H1 (cell line): ENCODE measurements at regions not wholly inside any gene's neighbourhood (a gene's known extent, or its start where the extent isn't known, plus 50 kb on each side); places are given as distances from the start of the nearest gene placed in this dataset.

ENCODE experiments used
- CTCF ChIA-PET: fragments of 300-600 bp; sonication (Branson Sonifier 250); formaldehyde crosslinking; loops from one replicate; lab custom pipeline; 2021; ENCODE audit not compliant: partially characterized antibody; lab: Charles Lee
- POLR2A ChIA-PET: fragments of 300-600 bp; sonication (Branson Sonifier 250); formaldehyde crosslinking; loops from one replicate; lab custom pipeline; 2021; ENCODE audit warnings: inconsistent platforms; ENCODE audit not compliant: partially characterized antibody; lab: Charles Lee
- DNase-seq, 2 experiments: peaks; one replicate each; pipeline versions ENCODE4 v3.0.0 to v3.0.0-alpha.2; 2010 to 2022; ENCODE audit warnings: low spot score in 2 of 2, low read depth in 1 of 2, mixed read lengths in 1 of 2
- FAIRE-seq: peaks from 2 replicates; lab custom pipeline; 2011; peaks lifted over from hg19 to GRCh38; lab: Jason Lieb, UNC
- H2AFZ ChIP-seq: 2 replicates; pipeline ENCODE4 v1.8.1; 2012; ENCODE audit warnings: low read length, inconsistent platforms
- H2AK5ac ChIP-seq: 2 replicates; pipeline ENCODE4 v1.6.1; 2013; ENCODE audit warnings: low read depth, low read length
- H2BK120ac ChIP-seq: replicated peaks from 2 replicates; pipeline ENCODE3; 2013; ENCODE audit warnings: low read depth, low read length, inconsistent platforms
- H2BK12ac ChIP-seq: 2 replicates; pipeline ENCODE4 v1.6.1; 2013; ENCODE audit warnings: low read depth, low read length
- H2BK15ac ChIP-seq: 2 replicates; pipeline ENCODE4 v1.6.1; 2013; ENCODE audit warnings: low read length
- H2BK20ac ChIP-seq: 2 replicates; pipeline ENCODE4 v1.6.1; 2013; ENCODE audit warnings: low read length
- H2BK5ac ChIP-seq: 2 replicates; pipeline ENCODE4 v1.6.1; 2013; ENCODE audit warnings: low read depth, low read length
- H3K14ac ChIP-seq: 2 replicates; pipeline ENCODE4 v1.6.1; 2013; ENCODE audit warnings: inconsistent platforms; ENCODE audit not compliant: insufficient read length
- H3K18ac ChIP-seq: 2 replicates; pipeline ENCODE4 v1.6.1; 2013; ENCODE audit warnings: low read length; ENCODE audit errors: extremely low read depth
- H3K23ac ChIP-seq: 2 replicates; pipeline ENCODE4 v1.6.1; 2013; ENCODE audit warnings: inconsistent platforms; ENCODE audit not compliant: insufficient read length
- H3K23me2 ChIP-seq: 2 replicates; pipeline ENCODE4 v1.6.1; 2013; ENCODE audit warnings: low read depth, low read length
- H3K27ac ChIP-seq: 2 replicates; pipeline ENCODE4 v1.6.1; 2011; ENCODE audit warnings: low read depth, low read length, inconsistent platforms
- H3K27me3 ChIP-seq, 4 experiments: replicated peaks in 1 of 4; 1 replicate in 1 of 4; 2 replicates in 3 of 4; pipeline versions ENCODE4 v1.6.1 to v1.8.1; 2011 to 2013; ENCODE audit warnings: low read length in 3 of 4, mild to moderate bottlenecking in 3 of 4, inconsistent platforms in 2 of 4, mixed read lengths in 2 of 4, moderate library complexity in 1 of 4; ENCODE audit not compliant: control insufficient read depth in 3 of 4, insufficient read depth in 3 of 4; ENCODE audit errors: extremely low read depth in 1 of 4
- H3K36me3 ChIP-seq, 4 experiments: 2 replicates each; pipeline versions ENCODE4 v1.6.1 to v1.8.1; 2011 to 2013; ENCODE audit warnings: mild to moderate bottlenecking in 4 of 4, low read length in 3 of 4, moderate library complexity in 2 of 4, control low read depth in 1 of 4, inconsistent platforms in 1 of 4; ENCODE audit not compliant: insufficient read depth in 4 of 4, control insufficient read depth in 2 of 4
- H3K4ac ChIP-seq: replicated peaks from 2 replicates; pipeline ENCODE3; 2013; ENCODE audit warnings: low read length, low read depth, mixed read lengths, inconsistent platforms; ENCODE audit not compliant: insufficient read length
- H3K4me1 ChIP-seq, 4 experiments: replicated peaks in 1 of 4; 1 replicate in 1 of 4; 2 replicates in 3 of 4; pipeline versions ENCODE4 v1.6.1 to v1.8.1; 2011 to 2013; ENCODE audit warnings: low read length in 3 of 4, inconsistent platforms in 2 of 4, mixed read lengths in 1 of 4; ENCODE audit not compliant: insufficient read depth in 4 of 4, control insufficient read depth in 3 of 4
- H3K4me2 ChIP-seq, 2 experiments: 2 replicates each; pipeline versions ENCODE4 v1.6.1 to v1.8.1; 2011 to 2013; ENCODE audit warnings: low read depth in 2 of 2, low read length in 2 of 2, control low read depth in 1 of 2, inconsistent platforms in 1 of 2, mild to moderate bottlenecking in 1 of 2; ENCODE audit not compliant: insufficient read depth in 1 of 2
- H3K4me3 ChIP-seq, 4 experiments: fragments of 200-600, 300-600 bp in 1 of 4; sonication (generic), shearing (Covaris generic), sonication (Bioruptor Twin) in 1 of 4; 2 replicates each; pipeline versions ENCODE4 v1.5.1 to v1.8.1; 2011 to 2016; ENCODE audit warnings: low read length in 4 of 4, low read depth in 3 of 4, control low read depth in 2 of 4, inconsistent platforms in 2 of 4, mild to moderate bottlenecking in 2 of 4, mixed read lengths in 1 of 4, moderate library complexity in 1 of 4; ENCODE audit not compliant: insufficient read depth in 2 of 4; ENCODE audit errors: extremely low read depth in 1 of 4
- H3K56ac ChIP-seq: replicated peaks from 2 replicates; pipeline ENCODE3; 2013; ENCODE audit warnings: low read depth, mild to moderate bottlenecking, mixed read lengths, low read length, inconsistent platforms; ENCODE audit not compliant: insufficient read length
- H3K79me1 ChIP-seq: 2 replicates; pipeline ENCODE4 v1.6.1; 2013; ENCODE audit warnings: low read depth, low read length, control low read depth
- H3K79me2 ChIP-seq, 2 experiments: 2 replicates each; pipeline versions ENCODE4 v1.6.1 to v1.8.1; 2012 to 2013; ENCODE audit warnings: low read length in 2 of 2, mild to moderate bottlenecking in 2 of 2, inconsistent platforms in 1 of 2; ENCODE audit not compliant: insufficient read depth in 2 of 2, control insufficient read depth in 1 of 2
- H3K9ac ChIP-seq, 4 experiments: replicated peaks in 1 of 4; 1 replicate in 1 of 4; 2 replicates in 3 of 4; pipeline versions ENCODE4 v1.6.1 to v1.8.1; 2011 to 2013; ENCODE audit warnings: low read depth in 3 of 4, low read length in 3 of 4, control low read depth in 2 of 4, mild to moderate bottlenecking in 2 of 4, moderate library complexity in 2 of 4, inconsistent platforms in 1 of 4; ENCODE audit errors: extremely low read depth in 1 of 4
- H3K9me3 ChIP-seq, 2 experiments: 2 replicates each; pipeline versions ENCODE4 v1.6.1 to v1.8.1; 2012 to 2013; ENCODE audit warnings: mild to moderate bottlenecking in 2 of 2, moderate library complexity in 2 of 2, control low read depth in 1 of 2, inconsistent platforms in 1 of 2, low read depth in 1 of 2, low read length in 1 of 2, mixed read lengths in 1 of 2; ENCODE audit not compliant: insufficient read depth in 2 of 2
- H4K20me1 ChIP-seq, 2 experiments: replicated peaks in 1 of 2; 2 replicates each; pipeline versions ENCODE3 to v1.8.1; 2011 to 2013; ENCODE audit warnings: inconsistent platforms in 2 of 2, low read length in 2 of 2, mild to moderate bottlenecking in 1 of 2; ENCODE audit not compliant: insufficient read depth in 2 of 2, control insufficient read depth in 1 of 2
- H4K5ac ChIP-seq: 2 replicates; pipeline ENCODE4 v1.6.1; 2013; ENCODE audit warnings: low read length, low read depth, mixed read lengths, inconsistent platforms; ENCODE audit not compliant: insufficient read length
- H4K8ac ChIP-seq: 2 replicates; pipeline ENCODE4 v1.8.0; 2013; ENCODE audit warnings: mild to moderate bottlenecking, moderate library complexity, low read length, inconsistent platforms; ENCODE audit not compliant: insufficient read depth; ENCODE audit errors: extremely low read depth
- H4K91ac ChIP-seq: replicated peaks from 2 replicates; pipeline ENCODE3; 2013; ENCODE audit warnings: low read length, mixed read lengths, inconsistent platforms; ENCODE audit not compliant: insufficient read length
- BRCA1 ChIP-seq: IDR thresholded peaks from 2 replicates; pipeline ENCODE4 v1.6.1; 2012; ENCODE audit warnings: low read depth, low read length, improper control_type of control experiment
- CBX5 ChIP-seq: fragments of 300-800, 300-1000 bp; sonication (generic); IDR thresholded peaks from 2 replicates; pipeline ENCODE4 v1.7.1; 2016; ENCODE audit warnings: antibody characterized with exemption, low read length, low read depth
- CHD2 ChIP-seq: IDR thresholded peaks from 2 replicates; pipeline ENCODE4 v1.6.1; 2012; ENCODE audit warnings: low read length, improper control_type of control experiment
- CTBP2 ChIP-seq: IDR thresholded peaks from 2 replicates; pipeline ENCODE4 v1.7.0; 2011; ENCODE audit warnings: borderline replicate concordance, mild to moderate bottlenecking, moderate library complexity, mixed read lengths, low read length; ENCODE audit not compliant: insufficient read depth, insufficient read length
- JUN ChIP-seq: IDR thresholded peaks from 2 replicates; pipeline ENCODE4 v1.6.1; 2011; ENCODE audit warnings: low read depth, mild to moderate bottlenecking, improper control_type of control experiment, low read length
- JUND ChIP-seq: IDR thresholded peaks from 2 replicates; pipeline ENCODE4 v1.6.1; 2011; ENCODE audit warnings: mild to moderate bottlenecking, improper control_type of control experiment, low read length
- KDM4A ChIP-seq: IDR thresholded peaks from one replicate; pipeline ENCODE4 v1.7.1; 2012; ENCODE audit warnings: low read depth, mild to moderate bottlenecking, moderate library complexity, low read length, inconsistent platforms; ENCODE audit not compliant: severe bottlenecking
- KDM5A ChIP-seq: fragments of 200-600 bp; IDR thresholded peaks from 2 replicates; pipeline ENCODE4 v1.7.1; 2012; ENCODE audit warnings: mild to moderate bottlenecking, low read length, inconsistent platforms, mixed read lengths
- MAX ChIP-seq: IDR thresholded peaks from 2 replicates; pipeline ENCODE4 v1.6.1; 2012; ENCODE audit warnings: inconsistent platforms
- RAD21 ChIP-seq, 2 experiments: IDR thresholded peaks in 1 of 2; conservative IDR thresholded peaks in 1 of 2; 2 replicates each; pipeline ENCODE4 v1.6.1; 2011; ENCODE audit warnings: low read depth in 2 of 2, low read length in 2 of 2, improper control_type of control experiment in 1 of 2, inconsistent platforms in 1 of 2, mild to moderate bottlenecking in 1 of 2, moderate library complexity in 1 of 2
- RNF2 ChIP-seq: fragments of 200-900, 300-1000 bp; sonication (generic); IDR thresholded peaks from 2 replicates; pipeline ENCODE4 v1.7.1; 2016; ENCODE audit warnings: borderline replicate concordance, low read depth, mild to moderate bottlenecking, antibody characterized with exemption, low read length; ENCODE audit not compliant: poor library complexity, severe bottlenecking; ENCODE audit errors: missing control alignments
- SP4 ChIP-seq: IDR thresholded peaks from 2 replicates; pipeline ENCODE4 v1.6.1; 2012; ENCODE audit warnings: low read length, inconsistent platforms
- SRF ChIP-seq: IDR thresholded peaks from 2 replicates; pipeline ENCODE4 v1.6.1; 2011; ENCODE audit warnings: mild to moderate bottlenecking, low read depth, low read length, moderate library complexity
- TAF1 ChIP-seq: IDR thresholded peaks from 2 replicates; pipeline ENCODE4 v1.6.1; 2011; ENCODE audit warnings: mild to moderate bottlenecking, low read depth, low read length
- TBP ChIP-seq: IDR thresholded peaks from 2 replicates; pipeline ENCODE4 v1.6.1; 2011; ENCODE audit warnings: low read depth, low read length, improper control_type of control experiment
- WGBS, 2 experiments: shearing (Covaris generic) in 1 of 2; methylation state at CpG; one replicate each; pipeline versions ENCODE4 v1.1.6 to v1.1.7; 2013 to 2015; ENCODE audit warnings: low lambda C conversion rate in 2 of 2, mixed read lengths in 2 of 2, inconsistent platforms in 1 of 2, low coverage in 1 of 2, missing lambda C conversion rate in 1 of 2; ENCODE audit not compliant: insufficient replicate concordance in 2 of 2, insufficient coverage in 1 of 2, insufficient read length in 1 of 2; ENCODE audit errors: extremely low coverage in 1 of 2, missing lambda C conversion rate in 1 of 2; 5-methylcytosine and 5-hydroxymethylcytosine counted together

GRCh38 chr3:187875863-187876262 is 130.6 kb upstream of the BCL6 start:
- no peak overlapping the region for H2AFZ ChIP-seq
- no peak overlapping the region for H3K27ac ChIP-seq
- ChIA-PET CTCF (interaction anchor here (0.6 to 1.1 kb wide), 3 partner anchors 64 to 1336 kb away, joined by 3 read pairs; no protein-coding TSS in a partner anchor), POLR2A (no interaction called here)
- H3K27me3 ChIP-seq = no peaks in the 10 kb centered on the region
- no peak overlapping the region for H3K18ac ChIP-seq
- 94% methylated on average over 4 of the region's 4 CpGs; no CpG with 5 or more reads in 1 of the 2 experiments for WGBS, 2 experiments
- H3K4me2 ChIP-seq = no peak overlapping the region
- no peak overlapping the region for H4K91ac ChIP-seq
- no peak overlapping the region for H2BK5ac ChIP-seq
- no peak overlapping the region for H2BK120ac ChIP-seq
- no peak overlapping the region for H2BK20ac ChIP-seq
- H4K8ac ChIP-seq = no peak overlapping the region
- no peak overlapping the region for H2BK15ac ChIP-seq
- no peaks in the 10 kb centered on the region for H3K9me3 ChIP-seq
- no peaks in the 10 kb centered on the region for H3K79me2 ChIP-seq
- H3K36me3 ChIP-seq = no peaks in the 10 kb centered on the region
- DNase-seq (no peak), FAIRE-seq (no peak)
- no peaks in the 10 kb centered on the region for H4K20me1 ChIP-seq
- H3K14ac ChIP-seq = no peak overlapping the region
- H3K23ac ChIP-seq = no peak overlapping the region
- no peak overlapping the region for H3K9ac ChIP-seq
- H3K4me3 ChIP-seq = no peak overlapping the region
- H2AK5ac ChIP-seq = no peak overlapping the region
- H4K5ac ChIP-seq = no peak overlapping the region
- H3K23me2 ChIP-seq = no peaks in the 10 kb centered on the region
- no peaks in the 10 kb centered on the region for H3K4me1 ChIP-seq
- H3K56ac ChIP-seq = no peak overlapping the region
- no peak overlapping the region for H3K4ac ChIP-seq
- no peak overlapping the region for H2BK12ac ChIP-seq
- no peaks in the 10 kb centered on the region for H3K79me1 ChIP-seq
- no peak for TF ChIP-seq KDM5A
- TF ChIP-seq KDM4A = no peak
- no peak for TF ChIP-seq TBP
- TF ChIP-seq JUND = no peak
- TF ChIP-seq RNF2 = no peak
- TF ChIP-seq CBX5 = no peak
- no peak for TF ChIP-seq SRF
- no peak for TF ChIP-seq BRCA1
- no peak for TF ChIP-seq CTBP2
- no peak for TF ChIP-seq SP4
- TF ChIP-seq JUN = no peak
- no peak for TF ChIP-seq MAX
- no peak for TF ChIP-seq RAD21 (IDR thresholded peaks at IDR 0.05 in 1 of 2, conservative IDR thresholded peaks at IDR 0.05 in 1 of 2; ENCODE audit: low read depth in 2 of 2, low read length in 2 of 2)
- TF ChIP-seq CHD2 = no peak
- no peak for TF ChIP-seq TAF1
